ENCODE measurements at regions not wholly inside any gene's neighbourhood (a gene's known extent, or its start where the extent isn't known, plus 50 kb on each side); places are given as distances from the start of the nearest gene placed in this dataset.

GRCh38 chr10:130463104-130463875, 327.1 kb downstream of the GLRX3 start:
- no peak for DNase-seq (ENCODE audit: low read depth in 2 of 2)

- no peak for DNase-seq (ENCODE audit: low read depth in 2 of 2)
Observed at GRCh38 chr10:130463876-130464364, 327.7 kb downstream of the GLRX3 start.

- DNase-seq (ENCODE audit: low read depth in 2 of 2) = no peak
Observed at GRCh38 chr10:130464426-130464825, 328.2 kb downstream of the GLRX3 start.

GRCh38 chr10:130466271-130466997, 330.2 kb downstream of the GLRX3 start:
- DNase-seq (ENCODE audit: low read depth in 2 of 2) = no peak

GRCh38 chr10:130470286-130470685, 334.1 kb downstream of the GLRX3 start:
- DNase-seq (ENCODE audit: low read depth in 2 of 2) = no peak

- no peak for DNase-seq (ENCODE audit: low read depth in 2 of 2)
Observed at GRCh38 chr10:130470973-130471372, 334.8 kb downstream of the GLRX3 start.

GRCh38 chr10:130471486-130471885, 335.3 kb downstream of the GLRX3 start:
- no peak for DNase-seq (ENCODE audit: low read depth in 2 of 2)

- DNase-seq (ENCODE audit: low read depth in 2 of 2) = no peak
Observed at GRCh38 chr10:130472236-130472635, 336.0 kb downstream of the GLRX3 start.

- DNase-seq (ENCODE audit: low read depth in 2 of 2) = no peak
Observed at GRCh38 chr10:130474591-130474990, 338.4 kb downstream of the GLRX3 start.

- DNase-seq (ENCODE audit: low read depth in 2 of 2) = no peak
Observed at GRCh38 chr10:130477360-130477759, 341.2 kb downstream of the GLRX3 start.

GRCh38 chr10:130479146-130479545, 343.0 kb downstream of the GLRX3 start:
- no peak for DNase-seq (ENCODE audit: low read depth in 2 of 2)

- no peak for DNase-seq (ENCODE audit: low read depth in 2 of 2)
Observed at GRCh38 chr10:130479926-130480325, 343.7 kb downstream of the GLRX3 start.

- no peak for DNase-seq (ENCODE audit: low read depth in 2 of 2)
Observed at GRCh38 chr10:130480491-130480890, 344.3 kb downstream of the GLRX3 start.

GRCh38 chr10:130481076-130481930, 345.1 kb downstream of the GLRX3 start:
- no peak for DNase-seq (ENCODE audit: low read depth in 2 of 2)

- no peak for DNase-seq (ENCODE audit: low read depth in 2 of 2)
Observed at GRCh38 chr10:130481936-130482335, 345.7 kb downstream of the GLRX3 start.

- DNase-seq (ENCODE audit: low read depth in 2 of 2) = no peak
Observed at GRCh38 chr10:130483691-130484467, 347.7 kb downstream of the GLRX3 start.

GRCh38 chr10:130484468-130485180, 348.4 kb downstream of the GLRX3 start:
- DNase-seq (ENCODE audit: low read depth in 2 of 2) = no peak

GRCh38 chr10:130485236-130485957, 349.2 kb downstream of the GLRX3 start:
- DNase-seq (ENCODE audit: low read depth in 2 of 2) = no peak

- DNase-seq (ENCODE audit: low read depth in 2 of 2) = no peak
Observed at GRCh38 chr10:130485958-130486895, 350.0 kb downstream of the GLRX3 start.

Measured in activated CD8-positive, alpha-beta memory T cell treated with anti-CD3 and anti-CD28 coated beads for 4 hours (primary cell).